ENCODE measurements at regions not wholly inside any gene's neighbourhood (a gene's known extent, or its start where the extent isn't known, plus 50 kb on each side); places are given as distances from the start of the nearest gene placed in this dataset.

DNA sequence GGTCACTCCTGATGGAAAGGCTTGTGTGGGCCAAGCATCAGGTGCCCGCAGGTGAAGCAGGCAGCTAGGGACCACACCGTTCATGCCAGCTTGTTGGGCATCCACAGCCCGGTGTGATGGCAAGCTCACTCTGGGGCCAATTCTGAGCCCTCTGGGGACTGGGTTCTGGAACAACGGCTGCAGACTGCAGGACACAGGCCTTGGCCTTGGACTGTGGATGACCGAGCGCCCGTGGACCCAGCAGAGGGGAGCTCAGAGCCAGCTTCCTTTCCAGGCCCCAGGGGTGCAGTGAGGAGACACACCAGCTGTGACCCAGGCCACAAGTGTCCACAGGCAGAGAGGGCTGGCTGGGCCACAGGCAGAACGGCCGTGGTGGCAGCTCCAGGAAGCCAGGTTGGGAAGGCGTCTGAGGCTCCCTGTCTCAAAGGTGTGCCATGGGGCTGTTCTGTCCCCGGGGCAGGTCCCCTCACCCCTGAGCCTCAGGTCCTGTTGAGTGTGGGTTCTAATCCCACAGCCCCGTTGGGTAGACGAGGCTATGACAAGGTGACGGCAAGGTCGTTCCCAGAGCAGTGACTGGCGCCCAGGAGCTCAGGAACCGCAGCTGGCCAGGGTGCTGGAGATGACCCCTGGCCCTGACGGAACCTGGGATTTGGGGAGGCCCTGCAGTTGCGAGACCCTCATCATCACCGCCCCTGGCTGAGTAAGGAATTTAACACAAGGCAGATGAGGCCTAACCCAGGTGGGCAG lies 1079.4 kb downstream of the BRD1 start:
- TF ChIP-seq, protein P1, sequence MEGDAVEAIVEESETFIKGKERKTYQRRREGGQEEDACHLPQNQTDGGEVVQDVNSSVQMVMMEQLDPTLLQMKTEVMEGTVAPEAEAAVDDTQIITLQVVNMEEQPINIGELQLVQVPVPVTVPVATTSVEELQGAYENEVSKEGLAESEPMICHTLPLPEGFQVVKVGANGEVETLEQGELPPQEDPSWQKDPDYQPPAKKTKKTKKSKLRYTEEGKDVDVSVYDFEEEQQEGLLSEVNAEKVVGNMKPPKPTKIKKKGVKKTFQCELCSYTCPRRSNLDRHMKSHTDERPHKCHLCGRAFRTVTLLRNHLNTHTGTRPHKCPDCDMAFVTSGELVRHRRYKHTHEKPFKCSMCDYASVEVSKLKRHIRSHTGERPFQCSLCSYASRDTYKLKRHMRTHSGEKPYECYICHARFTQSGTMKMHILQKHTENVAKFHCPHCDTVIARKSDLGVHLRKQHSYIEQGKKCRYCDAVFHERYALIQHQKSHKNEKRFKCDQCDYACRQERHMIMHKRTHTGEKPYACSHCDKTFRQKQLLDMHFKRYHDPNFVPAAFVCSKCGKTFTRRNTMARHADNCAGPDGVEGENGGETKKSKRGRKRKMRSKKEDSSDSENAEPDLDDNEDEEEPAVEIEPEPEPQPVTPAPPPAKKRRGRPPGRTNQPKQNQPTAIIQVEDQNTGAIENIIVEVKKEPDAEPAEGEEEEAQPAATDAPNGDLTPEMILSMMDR (IDR thresholded peaks at IDR 0.05; ENCODE audit: low read depth, low read length), result no peak
- TF ChIP-seq MYC (IDR thresholded peaks at IDR 0.05; ENCODE audit: low read depth, low read length), result no peak

Measured in NB4 (cell line).